Neural cell (in vitro differentiated cells): ENCODE measurements at regions not wholly inside any gene's neighbourhood (a gene's known extent, or its start where the extent isn't known, plus 50 kb on each side); places are given as distances from the start of the nearest gene placed in this dataset.

Source experiments
- H2AFZ ChIP-seq: fragments of 200-600, 300-800 bp; sonication (generic), shearing (Covaris generic); 2 replicates; pipeline ENCODE4 v1.6.0; 2014; ENCODE audit warnings: low read depth, mild to moderate bottlenecking, antibody characterized with exemption, low read length, moderate library complexity
- H3F3A ChIP-seq: fragments of 200-600 bp; shearing (Covaris generic); 2 replicates; pipeline ENCODE4 v1.6.1; 2016; ENCODE audit warnings: mild to moderate bottlenecking, moderate library complexity, mixed read lengths, antibody characterized with exemption, low read length; ENCODE audit not compliant: insufficient read depth, poor library complexity, severe bottlenecking
- H3K27ac ChIP-seq: fragments of 200-600, 300-800 bp; sonication (generic), shearing (Covaris generic); 2 replicates; pipeline ENCODE4 v1.5.1; 2014; ENCODE audit warnings: mild to moderate bottlenecking, low read length, moderate library complexity
- H3K27me3 ChIP-seq: fragments of 300-800, 200-600 bp; sonication (generic), shearing (Covaris generic); 2 replicates; pipeline ENCODE4 v1.6.0; 2014; ENCODE audit warnings: mild to moderate bottlenecking, low read depth, low read length, moderate library complexity; ENCODE audit not compliant: insufficient read depth
- H3K36me3 ChIP-seq: fragments of 300-800, 200-600 bp; sonication (generic), shearing (Covaris generic); 2 replicates; pipeline ENCODE4 v1.5.1; 2014; ENCODE audit warnings: mild to moderate bottlenecking, antibody characterized with exemption, low read length, moderate library complexity; ENCODE audit not compliant: insufficient read depth
- H3K4me2 ChIP-seq: fragments of 300-800, 200-600 bp; sonication (generic), shearing (Covaris generic); 2 replicates; pipeline ENCODE4 v1.6.0; 2014; ENCODE audit warnings: mild to moderate bottlenecking, low read length
- H3K4me3 ChIP-seq: fragments of 300-800, 200-600 bp; sonication (generic), shearing (Covaris generic); 2 replicates; pipeline ENCODE4 v1.5.1; 2014; ENCODE audit warnings: mild to moderate bottlenecking, low read length, moderate library complexity
- H3K79me2 ChIP-seq: fragments of 200-600 bp; shearing (Covaris generic); replicated peaks from 2 replicates; pipeline ENCODE4 v1.6.0; 2014; ENCODE audit warnings: mild to moderate bottlenecking, low read length, moderate library complexity; ENCODE audit not compliant: insufficient read depth
- H3K9ac ChIP-seq: fragments of 300-800, 200-600 bp; sonication (generic), shearing (Covaris generic); 2 replicates; pipeline ENCODE4 v1.6.1; 2016; ENCODE audit warnings: mild to moderate bottlenecking, low read length, mixed read lengths
- H3K9me2 ChIP-seq: fragments of 200-600 bp; shearing (Covaris generic); 2 replicates; pipeline ENCODE4 v1.6.1; 2016; ENCODE audit warnings: mild to moderate bottlenecking, low read length, mixed read lengths; ENCODE audit not compliant: insufficient read depth
- H3K9me3 ChIP-seq: fragments of 200-600, 300-800 bp; sonication (generic), shearing (Covaris generic); 2 replicates; pipeline ENCODE4 v1.6.1; 2016; ENCODE audit warnings: mild to moderate bottlenecking, mixed run types, low read length, moderate library complexity, mixed read lengths
- H4K20me1 ChIP-seq: fragments of 200-600 bp; shearing (Covaris generic); 2 replicates; pipeline ENCODE4 v1.6.1; 2016; ENCODE audit warnings: mild to moderate bottlenecking, mixed run types; ENCODE audit not compliant: insufficient read depth
- CTCF ChIP-seq: fragments of 450-650 bp; IDR thresholded peaks from 2 replicates; pipeline ENCODE4 v1.5.1; 2014; ENCODE audit warnings: antibody characterized with exemption, mild to moderate bottlenecking, moderate library complexity; ENCODE audit not compliant: poor library complexity, severe bottlenecking
- EP300 ChIP-seq: fragments of 450-650 bp; conservative IDR thresholded peaks from 2 replicates; pipeline ENCODE4 v1.6.1; 2014; ENCODE audit warnings: antibody characterized with exemption, mild to moderate bottlenecking, moderate library complexity; ENCODE audit not compliant: poor library complexity, severe bottlenecking
- EZH2 ChIP-seq: fragments of 200-600, 300-800 bp; shearing (Covaris generic), sonication (generic); IDR thresholded peaks from 2 replicates; pipeline ENCODE4 v1.6.1; 2014; ENCODE audit warnings: antibody characterized with exemption, low read length, borderline replicate concordance, mild to moderate bottlenecking; ENCODE audit not compliant: insufficient read depth, poor library complexity, severe bottlenecking
- MXI1 ChIP-seq: fragments of 450-650 bp; conservative IDR thresholded peaks from 2 replicates; pipeline ENCODE4 v1.6.1; 2014; ENCODE audit warnings: antibody characterized with exemption, mild to moderate bottlenecking; ENCODE audit not compliant: poor library complexity, severe bottlenecking
- RAD21 ChIP-seq: fragments of 450-650 bp; conservative IDR thresholded peaks from 2 replicates; pipeline ENCODE4 v1.6.1; 2014; ENCODE audit warnings: antibody characterized with exemption, mild to moderate bottlenecking, moderate library complexity
- SMC3 ChIP-seq: fragments of 450-650 bp; conservative IDR thresholded peaks from 2 replicates; pipeline ENCODE4 v1.6.1; 2014; ENCODE audit warnings: antibody characterized with exemption, mild to moderate bottlenecking, moderate library complexity; ENCODE audit not compliant: poor library complexity

GRCh38 chr15:56798639-56799038 lies 65.3 kb upstream of the ZNF280D start:
- no peak for TF ChIP-seq MXI1
- no peak for TF ChIP-seq SMC3
- no peak for TF ChIP-seq EZH2
- TF ChIP-seq CTCF, result no peak
- no peaks in the 10 kb centered on the region for H3K27me3 ChIP-seq
- no peak overlapping the region for H3K4me3 ChIP-seq
- H4K20me1 ChIP-seq, result no peaks in the 10 kb centered on the region
- no peak overlapping the region for H2AFZ ChIP-seq
- no peak overlapping the region for H3K4me2 ChIP-seq
- H3K79me2 ChIP-seq, result no peaks in the 10 kb centered on the region
- H3K9me3 ChIP-seq, result no peaks in the 10 kb centered on the region
- no peaks in the 10 kb centered on the region for H3K36me3 ChIP-seq
- no peaks in the 10 kb centered on the region for H3F3A ChIP-seq
- H3K9ac ChIP-seq, result no peak overlapping the region
- no peaks in the 10 kb centered on the region for H3K9me2 ChIP-seq
- H3K27ac ChIP-seq, result no peak overlapping the region

GRCh38 chr15:56797720-56798275 lies 64.5 kb upstream of the ZNF280D start:
- Histone ChIP-seq H2AFZ (no peak overlapping the region), H3K9me2 (no peaks in the 10 kb centered on the region), H3K79me2 (no peaks in the 10 kb centered on the region), H3K4me3 (no peak overlapping the region), H3K27me3 (no peaks in the 10 kb centered on the region), H3K9me3 (peaks cover 3% of the 10 kb centered on the region), H3K9ac (no peak overlapping the region), H3K4me2 (no peak overlapping the region), H3F3A (no peaks in the 10 kb centered on the region), H3K36me3 (no peaks in the 10 kb centered on the region), H4K20me1 (no peaks in the 10 kb centered on the region), H3K27ac (no peak overlapping the region)
- TF ChIP-seq EZH2 (no peak), SMC3 (no peak), RAD21 (no peak), EP300 (no peak)

GRCh38 chr15:56795502-56795901 lies 62.2 kb upstream of the ZNF280D start:
- Histone ChIP-seq H3K9ac (no peak overlapping the region), H4K20me1 (no peaks in the 10 kb centered on the region), H3K36me3 (no peaks in the 10 kb centered on the region), H3K4me3 (no peak overlapping the region), H3K9me2 (no peaks in the 10 kb centered on the region), H3K9me3 (peaks cover 7% of the 10 kb centered on the region), H3F3A (no peaks in the 10 kb centered on the region), H3K4me2 (no peak overlapping the region), H3K27ac (no peak overlapping the region), H2AFZ (no peak overlapping the region), H3K79me2 (no peaks in the 10 kb centered on the region), H3K27me3 (no peaks in the 10 kb centered on the region)
- TF ChIP-seq EZH2, result no peak
- no peak for TF ChIP-seq SMC3
- TF ChIP-seq MXI1, result no peak
- no peak for TF ChIP-seq RAD21
- TF ChIP-seq EP300, result no peak
